ENCODE measurements at regions not wholly inside any gene's neighbourhood (a gene's known extent, or its start where the extent isn't known, plus 50 kb on each side); places are given as distances from the start of the nearest gene placed in this dataset.

DNA sequence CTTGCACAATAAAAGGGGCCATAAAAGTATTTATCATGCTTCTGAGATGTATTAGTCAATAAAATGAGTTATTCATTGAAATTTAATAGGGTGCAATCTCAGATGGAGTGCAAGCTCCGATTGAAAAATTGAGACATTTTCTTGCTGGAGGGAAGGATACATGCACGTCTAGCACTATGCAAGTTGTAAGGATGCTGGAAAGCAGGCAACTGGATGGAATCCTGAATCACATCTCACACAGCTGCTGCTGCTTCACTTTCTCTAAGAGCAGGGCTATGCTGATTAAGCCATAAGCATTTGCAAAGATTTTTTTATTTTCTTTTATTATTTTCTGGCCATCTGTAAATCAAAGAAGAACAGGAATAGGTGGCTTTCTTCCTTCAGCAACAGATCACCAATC is 308.8 kb upstream of the EPHA7 start:
- no peaks in the 10 kb centered on the region for H3K9me3 ChIP-seq
- H3K27me3 ChIP-seq, result no peaks in the 10 kb centered on the region
- H3K27ac ChIP-seq, result no peak overlapping the region
- H3K4me1 ChIP-seq, result no peaks in the 10 kb centered on the region
- H3K36me3 ChIP-seq, result no peaks in the 10 kb centered on the region
- H3K4me3 ChIP-seq, result no peak overlapping the region
- intact Hi-C loops (cut with DNase I), result no loop called here
- TF ChIP-seq, protein P1, sequence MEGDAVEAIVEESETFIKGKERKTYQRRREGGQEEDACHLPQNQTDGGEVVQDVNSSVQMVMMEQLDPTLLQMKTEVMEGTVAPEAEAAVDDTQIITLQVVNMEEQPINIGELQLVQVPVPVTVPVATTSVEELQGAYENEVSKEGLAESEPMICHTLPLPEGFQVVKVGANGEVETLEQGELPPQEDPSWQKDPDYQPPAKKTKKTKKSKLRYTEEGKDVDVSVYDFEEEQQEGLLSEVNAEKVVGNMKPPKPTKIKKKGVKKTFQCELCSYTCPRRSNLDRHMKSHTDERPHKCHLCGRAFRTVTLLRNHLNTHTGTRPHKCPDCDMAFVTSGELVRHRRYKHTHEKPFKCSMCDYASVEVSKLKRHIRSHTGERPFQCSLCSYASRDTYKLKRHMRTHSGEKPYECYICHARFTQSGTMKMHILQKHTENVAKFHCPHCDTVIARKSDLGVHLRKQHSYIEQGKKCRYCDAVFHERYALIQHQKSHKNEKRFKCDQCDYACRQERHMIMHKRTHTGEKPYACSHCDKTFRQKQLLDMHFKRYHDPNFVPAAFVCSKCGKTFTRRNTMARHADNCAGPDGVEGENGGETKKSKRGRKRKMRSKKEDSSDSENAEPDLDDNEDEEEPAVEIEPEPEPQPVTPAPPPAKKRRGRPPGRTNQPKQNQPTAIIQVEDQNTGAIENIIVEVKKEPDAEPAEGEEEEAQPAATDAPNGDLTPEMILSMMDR (IDR thresholded peaks at IDR 0.05), result no peak
- no peak for TF ChIP-seq POLR2AphosphoS5 (IDR thresholded peaks at IDR 0.05; ENCODE audit: insufficient read depth in 1 of 2, low read depth in 1 of 2)
- TF ChIP-seq POLR2A (IDR thresholded peaks at IDR 0.05), result no peak
- no peak for DNase-seq (ENCODE audit: extremely low spot score in 2 of 2)

DNA sequence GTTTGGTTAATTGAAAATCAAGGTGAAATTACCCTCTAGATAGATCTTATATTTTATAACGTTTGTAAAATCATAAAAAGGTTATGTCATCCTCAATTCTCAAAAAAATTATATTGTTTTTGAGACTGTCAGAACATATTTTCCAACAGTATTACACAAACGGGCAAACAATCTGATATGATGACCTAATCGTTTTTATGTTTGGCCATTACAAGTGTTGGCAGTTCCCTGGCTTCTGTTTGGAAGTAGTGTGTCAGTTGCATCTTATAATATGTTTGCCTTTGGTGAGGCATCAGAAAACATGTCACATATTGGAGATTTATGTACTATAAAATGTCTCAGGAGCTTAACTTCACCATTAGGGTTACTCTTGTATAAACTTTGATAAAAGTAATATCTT is 308.1 kb upstream of the EPHA7 start:
- intact Hi-C loops (cut with DNase I), result no loop called here
- Histone ChIP-seq H3K4me3 (no peak overlapping the region), H3K36me3 (no peaks in the 10 kb centered on the region), H3K9me3 (no peaks in the 10 kb centered on the region), H3K27ac (no peak overlapping the region), H3K27me3 (no peaks in the 10 kb centered on the region), H3K4me1 (no peaks in the 10 kb centered on the region)
- TF ChIP-seq, protein P1 (IDR thresholded peaks at IDR 0.05), result no peak
- TF ChIP-seq POLR2A (IDR thresholded peaks at IDR 0.05), result no peak
- TF ChIP-seq POLR2AphosphoS5 (IDR thresholded peaks at IDR 0.05; ENCODE audit: insufficient read depth in 1 of 2, low read depth in 1 of 2), result no peak
- DNase-seq (ENCODE audit: extremely low spot score in 2 of 2), result no peak

DNA sequence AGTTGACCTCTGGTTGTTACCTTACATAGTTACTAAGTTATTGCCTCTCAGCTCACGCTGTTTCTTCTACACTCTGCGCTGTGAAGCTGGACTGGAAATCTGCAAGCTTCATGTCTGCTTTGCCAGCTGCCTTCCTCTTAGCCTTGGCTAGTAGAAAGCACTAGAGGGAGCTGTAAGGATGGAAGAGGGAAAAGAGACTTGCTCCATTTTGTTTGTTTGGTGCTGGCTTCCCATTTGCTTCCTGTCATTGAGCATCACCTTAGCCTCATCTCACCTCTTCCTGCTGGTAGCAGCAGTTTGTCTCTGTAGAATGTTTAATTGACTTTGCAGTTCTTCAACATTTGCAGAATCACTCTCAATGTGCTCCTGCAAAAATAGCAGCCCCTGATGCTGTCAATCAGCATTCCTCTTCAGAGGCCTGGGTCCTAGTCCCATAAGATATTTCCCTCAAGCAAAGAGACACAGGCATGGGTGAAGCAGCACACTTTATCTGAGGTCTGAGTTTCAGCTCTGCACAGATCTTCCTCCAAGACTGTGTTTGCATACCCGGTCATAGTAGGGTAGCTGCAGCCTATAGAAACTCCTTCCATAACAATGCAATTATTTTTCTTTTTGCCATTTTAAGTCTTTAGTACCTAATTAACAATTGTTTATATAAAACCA is 302.2 kb upstream of the EPHA7 start:
- intact Hi-C loops (cut with DNase I), result no loop called here

DNA sequence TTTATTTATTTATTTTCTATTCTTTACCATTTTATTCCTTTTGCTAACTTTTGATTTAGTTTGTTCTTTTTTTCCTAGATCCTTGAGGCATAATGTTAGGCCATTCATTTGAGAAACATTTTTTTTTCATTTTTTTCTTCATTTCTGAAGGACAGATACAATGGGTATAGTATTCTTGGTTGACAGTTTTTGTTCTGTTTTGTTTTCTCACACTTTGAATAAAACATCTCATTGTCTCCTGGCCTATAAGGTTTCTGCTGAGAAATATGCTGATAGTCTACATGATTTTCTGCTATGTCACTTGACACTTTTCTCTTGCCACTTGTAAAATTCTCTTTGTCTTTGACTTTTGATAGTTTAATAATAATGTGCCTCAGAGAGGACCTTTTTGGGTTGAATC is 294.6 kb upstream of the EPHA7 start:
- no peaks in the 10 kb centered on the region for H3K27me3 ChIP-seq
- intact Hi-C loops (cut with DNase I), result no loop called here
- H3K9me3 ChIP-seq, result peaks cover 9% of the 10 kb centered on the region
- H3K27ac ChIP-seq, result no peak overlapping the region
- DNase-seq (ENCODE audit: extremely low spot score in 2 of 2), result no peak
- no peak overlapping the region for H3K4me3 ChIP-seq
- TF ChIP-seq POLR2AphosphoS5 (IDR thresholded peaks at IDR 0.05; ENCODE audit: insufficient read depth in 1 of 2, low read depth in 1 of 2), result no peak
- TF ChIP-seq, protein P1 (IDR thresholded peaks at IDR 0.05), result no peak
- no peak for TF ChIP-seq POLR2A (IDR thresholded peaks at IDR 0.05)
- H3K36me3 ChIP-seq, result no peaks in the 10 kb centered on the region
- no peaks in the 10 kb centered on the region for H3K4me1 ChIP-seq

More for the DNA sequence above, 302.2 kb upstream of the EPHA7 start:
- no peak for DNase-seq (ENCODE audit: extremely low spot score in 2 of 2)
- TF ChIP-seq POLR2AphosphoS5 (IDR thresholded peaks at IDR 0.05; ENCODE audit: insufficient read depth in 1 of 2, low read depth in 1 of 2) (no peak), POLR2A (IDR thresholded peaks at IDR 0.05) (no peak)
- TF ChIP-seq, protein P1 (IDR thresholded peaks at IDR 0.05), result no peak
- no peak overlapping the region for H3K27ac ChIP-seq
- H3K4me1 ChIP-seq, result no peaks in the 10 kb centered on the region
- no peaks in the 10 kb centered on the region for H3K9me3 ChIP-seq
- H3K36me3 ChIP-seq, result no peaks in the 10 kb centered on the region
- H3K4me3 ChIP-seq, result no peak overlapping the region
- no peaks in the 10 kb centered on the region for H3K27me3 ChIP-seq

DNA sequence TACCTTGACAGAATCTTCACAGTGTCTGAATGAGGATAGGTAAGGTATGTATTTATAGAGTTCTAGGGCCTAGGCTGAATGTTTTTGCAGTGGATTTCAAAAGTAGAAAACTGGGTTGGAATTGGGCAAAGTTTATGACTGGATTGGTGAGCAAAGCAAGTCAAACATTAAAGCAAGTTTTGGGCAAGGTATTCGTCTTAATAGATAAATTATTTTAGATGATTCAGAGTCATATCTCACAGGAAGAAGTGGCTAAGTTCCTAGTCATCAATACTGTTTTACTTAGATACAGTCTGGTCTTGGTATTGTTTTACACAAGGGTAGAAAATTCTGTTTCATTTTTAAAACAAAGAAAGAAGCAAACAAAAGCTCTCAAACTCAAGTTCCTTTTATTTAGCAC is 284.1 kb upstream of the EPHA7 start:
- no peaks in the 10 kb centered on the region for H3K27me3 ChIP-seq
- DNase-seq (ENCODE audit: extremely low spot score in 2 of 2), result no peak
- H3K9me3 ChIP-seq, result peaks cover 5% of the 10 kb centered on the region
- H3K4me1 ChIP-seq, result no peaks in the 10 kb centered on the region
- intact Hi-C loops (cut with DNase I), result no loop called here
- H3K36me3 ChIP-seq, result no peaks in the 10 kb centered on the region
- no peak overlapping the region for H3K27ac ChIP-seq
- no peak overlapping the region for H3K4me3 ChIP-seq
- TF ChIP-seq POLR2A (IDR thresholded peaks at IDR 0.05) (no peak), POLR2AphosphoS5 (IDR thresholded peaks at IDR 0.05; ENCODE audit: insufficient read depth in 1 of 2, low read depth in 1 of 2) (no peak)
- TF ChIP-seq, protein P1 (IDR thresholded peaks at IDR 0.05), result no peak
